ENCODE measurements at regions not wholly inside any gene's neighbourhood (a gene's known extent, or its start where the extent isn't known, plus 50 kb on each side); places are given as distances from the start of the nearest gene placed in this dataset.

DNA sequence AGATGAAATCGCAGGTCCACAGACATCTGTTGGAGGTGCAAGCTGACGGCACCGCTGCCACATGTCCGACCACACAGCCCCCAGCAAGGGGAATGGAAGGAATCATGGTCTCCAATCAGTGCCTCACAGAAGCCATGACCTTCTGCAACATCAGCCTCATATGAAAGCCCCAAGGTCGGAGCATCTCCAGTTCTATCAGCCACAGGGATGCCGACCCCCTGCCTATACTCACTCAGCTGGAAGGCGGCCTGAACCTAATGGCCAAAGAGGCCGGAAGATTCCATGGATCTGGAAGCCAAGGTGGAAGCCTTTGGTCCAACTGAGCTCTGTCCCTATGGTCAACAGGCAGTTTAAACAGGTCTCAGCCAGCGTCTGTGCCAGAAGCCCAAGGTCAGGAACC lies 278.8 kb downstream of the TNS1 start:
- Histone ChIP-seq H3K9ac (ENCODE audit: low read length) (no peak overlapping the region), H3K9me3 (ENCODE audit: insufficient read depth, low read depth, low read length) (no peaks in the 10 kb centered on the region), H4K20me1 (ENCODE audit: insufficient read depth, low read length) (no peaks in the 10 kb centered on the region), H3K4me1 (ENCODE audit: insufficient read depth, low read length) (peaks cover 9% of the 10 kb centered on the region), H3K4me2 (ENCODE audit: low read length) (no peak overlapping the region), H3K27ac (ENCODE audit: low read depth, low read length) (no peak overlapping the region), H3K79me2 (ENCODE audit: insufficient read depth, low read length) (no peaks in the 10 kb centered on the region), H3K36me3 (ENCODE audit: insufficient read depth, low read length) (no peaks in the 10 kb centered on the region), H3K4me3 (ENCODE audit: insufficient read depth, low read depth, low read length) (no peak overlapping the region), H2AFZ (ENCODE audit: low read depth, low read length) (no peak overlapping the region), H3K27me3 (ENCODE audit: insufficient read depth, low read length) (no peaks in the 10 kb centered on the region)
- Mint-ChIP-seq H3K36me3 (ENCODE audit: low read depth, unreplicated experiment) (peaks cover 31% of the 10 kb centered on the region), H3K27ac (ENCODE audit: unreplicated experiment) (peak overlapping the region; percentile 70), H3K4me3 (ENCODE audit: unreplicated experiment) (no peak overlapping the region), H3K4me1 (ENCODE audit: low read depth, unreplicated experiment) (peaks cover 7% of the 10 kb centered on the region), H3K27me3 (ENCODE audit: low read depth, unreplicated experiment) (no peaks in the 10 kb centered on the region), H3K9me3 (ENCODE audit: unreplicated experiment) (peaks cover 3% of the 10 kb centered on the region)
- DNase-seq (ENCODE audit: low read depth), result no peak
- TF ChIP-seq, protein P1, sequence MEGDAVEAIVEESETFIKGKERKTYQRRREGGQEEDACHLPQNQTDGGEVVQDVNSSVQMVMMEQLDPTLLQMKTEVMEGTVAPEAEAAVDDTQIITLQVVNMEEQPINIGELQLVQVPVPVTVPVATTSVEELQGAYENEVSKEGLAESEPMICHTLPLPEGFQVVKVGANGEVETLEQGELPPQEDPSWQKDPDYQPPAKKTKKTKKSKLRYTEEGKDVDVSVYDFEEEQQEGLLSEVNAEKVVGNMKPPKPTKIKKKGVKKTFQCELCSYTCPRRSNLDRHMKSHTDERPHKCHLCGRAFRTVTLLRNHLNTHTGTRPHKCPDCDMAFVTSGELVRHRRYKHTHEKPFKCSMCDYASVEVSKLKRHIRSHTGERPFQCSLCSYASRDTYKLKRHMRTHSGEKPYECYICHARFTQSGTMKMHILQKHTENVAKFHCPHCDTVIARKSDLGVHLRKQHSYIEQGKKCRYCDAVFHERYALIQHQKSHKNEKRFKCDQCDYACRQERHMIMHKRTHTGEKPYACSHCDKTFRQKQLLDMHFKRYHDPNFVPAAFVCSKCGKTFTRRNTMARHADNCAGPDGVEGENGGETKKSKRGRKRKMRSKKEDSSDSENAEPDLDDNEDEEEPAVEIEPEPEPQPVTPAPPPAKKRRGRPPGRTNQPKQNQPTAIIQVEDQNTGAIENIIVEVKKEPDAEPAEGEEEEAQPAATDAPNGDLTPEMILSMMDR (IDR thresholded peaks at IDR 0.05; ENCODE audit: insufficient read depth, low read depth, low read length), result no peak
- TF ChIP-seq EZH2 (IDR thresholded peaks at IDR 0.05; ENCODE audit: insufficient read depth, low read length), result no peak
- FAIRE-seq, result no peak

DNA sequence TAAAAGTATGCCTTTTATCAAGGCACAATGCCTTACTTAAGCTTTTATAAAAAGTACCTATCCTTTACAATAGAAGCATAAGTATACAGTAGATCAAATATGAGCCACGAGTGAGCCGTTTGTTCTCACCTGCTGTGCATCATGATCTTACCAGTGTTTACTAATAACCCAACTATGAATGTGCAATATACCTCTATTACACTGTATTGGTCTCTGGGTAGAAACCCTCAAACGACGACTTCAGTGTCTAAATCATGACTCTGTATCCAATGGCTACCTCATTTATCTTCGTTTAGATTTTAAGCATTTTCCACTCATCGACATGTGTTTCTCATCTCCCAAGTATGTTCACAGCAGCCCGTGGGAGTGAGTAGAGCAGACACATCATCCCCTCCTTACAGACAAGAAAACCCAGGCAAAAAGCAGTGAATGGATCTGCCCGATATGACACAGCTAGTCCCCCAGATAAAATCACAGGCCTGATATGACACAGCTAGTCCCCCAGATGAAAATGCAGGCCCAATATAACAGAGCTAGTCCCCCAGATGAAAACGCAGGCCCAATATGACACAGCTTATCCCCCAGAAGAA lies 279.8 kb downstream of the TNS1 start:
- FAIRE-seq (peak; percentile 98), DNase-seq (ENCODE audit: low read depth) (peak; percentile 85)
- no peaks in the 10 kb centered on the region for H3K27me3 ChIP-seq (ENCODE audit: insufficient read depth, low read length)
- H4K20me1 ChIP-seq (ENCODE audit: insufficient read depth, low read length), result no peaks in the 10 kb centered on the region
- H3K4me1 Mint-ChIP-seq (ENCODE audit: low read depth, unreplicated experiment), result peaks cover 9% of the 10 kb centered on the region
- H3K4me3 ChIP-seq (ENCODE audit: insufficient read depth, low read depth, low read length), result no peak overlapping the region
- H3K36me3 ChIP-seq (ENCODE audit: insufficient read depth, low read length), result no peaks in the 10 kb centered on the region
- TF ChIP-seq, protein P1 (IDR thresholded peaks at IDR 0.05; ENCODE audit: insufficient read depth, low read depth, low read length), result no peak
- no peak for TF ChIP-seq EZH2 (IDR thresholded peaks at IDR 0.05; ENCODE audit: insufficient read depth, low read length)
- H3K79me2 ChIP-seq (ENCODE audit: insufficient read depth, low read length), result no peaks in the 10 kb centered on the region
- H3K27me3 Mint-ChIP-seq (ENCODE audit: low read depth, unreplicated experiment), result peaks cover 2% of the 10 kb centered on the region
- peaks cover 3% of the 10 kb centered on the region for H3K9me3 Mint-ChIP-seq (ENCODE audit: unreplicated experiment)
- peak overlapping the region; percentile 62 for H3K9ac ChIP-seq (ENCODE audit: low read length)
- H3K4me3 Mint-ChIP-seq (ENCODE audit: unreplicated experiment), result no peak overlapping the region
- H3K36me3 Mint-ChIP-seq (ENCODE audit: low read depth, unreplicated experiment), result peaks cover 37% of the 10 kb centered on the region
- no peak overlapping the region for H2AFZ ChIP-seq (ENCODE audit: low read depth, low read length)
- no peaks in the 10 kb centered on the region for H3K9me3 ChIP-seq (ENCODE audit: insufficient read depth, low read depth, low read length)
- peak overlapping the region; percentile 2 for H3K4me2 ChIP-seq (ENCODE audit: low read length)
- H3K27ac Mint-ChIP-seq (ENCODE audit: unreplicated experiment), result peak overlapping the region; percentile 48
- H3K27ac ChIP-seq (ENCODE audit: low read depth, low read length), result peak overlapping the region; percentile 66
- peaks cover 9% of the 10 kb centered on the region for H3K4me1 ChIP-seq (ENCODE audit: insufficient read depth, low read length)

DNA sequence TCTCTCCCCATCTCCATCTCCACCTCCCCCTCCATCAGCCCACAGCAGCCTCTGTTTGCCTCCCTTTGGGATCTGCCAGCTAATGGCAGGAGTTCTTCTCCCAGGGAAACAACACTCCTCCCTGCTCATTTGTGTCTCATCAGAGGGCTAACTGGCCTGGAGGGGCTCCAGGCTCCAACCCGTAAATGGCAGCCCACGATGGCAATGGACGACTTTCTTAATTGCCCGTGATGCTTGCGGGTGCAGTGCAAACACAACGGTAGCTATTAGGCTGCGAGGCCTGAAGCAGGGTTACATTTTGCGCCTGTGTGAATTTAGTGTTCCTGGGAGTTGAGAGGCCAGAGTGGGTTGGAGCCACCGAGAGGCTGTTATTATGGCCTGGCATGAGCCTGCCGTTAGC lies 285.1 kb downstream of the TNS1 start:
- TF ChIP-seq, protein P1 (IDR thresholded peaks at IDR 0.05; ENCODE audit: insufficient read depth, low read depth, low read length), result no peak
- TF ChIP-seq EZH2 (IDR thresholded peaks at IDR 0.05; ENCODE audit: insufficient read depth, low read length), result no peak
- Histone ChIP-seq H3K4me2 (ENCODE audit: low read length) (no peak overlapping the region), H3K9me3 (ENCODE audit: insufficient read depth, low read depth, low read length) (no peaks in the 10 kb centered on the region), H4K20me1 (ENCODE audit: insufficient read depth, low read length) (no peaks in the 10 kb centered on the region), H3K4me1 (ENCODE audit: insufficient read depth, low read length) (peaks cover 14% of the 10 kb centered on the region), H3K27ac (ENCODE audit: low read depth, low read length) (no peak overlapping the region), H3K9ac (ENCODE audit: low read length) (no peak overlapping the region), H2AFZ (ENCODE audit: low read depth, low read length) (no peak overlapping the region), H3K79me2 (ENCODE audit: insufficient read depth, low read length) (no peaks in the 10 kb centered on the region), H3K27me3 (ENCODE audit: insufficient read depth, low read length) (no peaks in the 10 kb centered on the region), H3K4me3 (ENCODE audit: insufficient read depth, low read depth, low read length) (no peak overlapping the region), H3K36me3 (ENCODE audit: insufficient read depth, low read length) (no peaks in the 10 kb centered on the region)
- Mint-ChIP-seq H3K36me3 (ENCODE audit: low read depth, unreplicated experiment) (peaks cover 19% of the 10 kb centered on the region), H3K27ac (ENCODE audit: unreplicated experiment) (no peak overlapping the region), H3K4me3 (ENCODE audit: unreplicated experiment) (no peak overlapping the region), H3K4me1 (ENCODE audit: low read depth, unreplicated experiment) (peaks cover 27% of the 10 kb centered on the region), H3K27me3 (ENCODE audit: low read depth, unreplicated experiment) (peaks cover 2% of the 10 kb centered on the region), H3K9me3 (ENCODE audit: unreplicated experiment) (no peaks in the 10 kb centered on the region)
- no peak for DNase-seq (ENCODE audit: low read depth)
- no peak for FAIRE-seq
